ENCODE measurements at regions not wholly inside any gene's neighbourhood (a gene's known extent, or its start where the extent isn't known, plus 50 kb on each side); places are given as distances from the start of the nearest gene placed in this dataset.

DNA sequence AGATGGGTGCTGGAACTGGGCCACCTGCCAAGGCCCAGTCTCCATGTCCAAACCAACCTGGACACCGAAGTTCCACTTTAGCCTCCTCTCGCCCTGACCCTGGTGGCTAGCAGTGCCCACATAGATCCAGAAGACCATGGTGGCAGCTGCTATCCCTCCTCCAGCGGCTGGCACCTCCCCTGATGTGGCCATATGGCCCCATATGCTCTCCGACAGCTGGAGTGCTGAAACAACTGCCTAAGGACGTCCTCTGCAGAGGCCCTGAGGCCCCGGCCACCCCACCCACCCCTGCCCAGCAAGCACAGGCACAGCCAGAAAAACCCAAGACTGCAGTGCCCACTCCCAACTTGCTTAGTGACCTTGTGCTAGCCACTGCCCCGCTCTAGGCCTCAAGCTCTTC is 182.3 kb upstream of the LINGO1 start:
- Histone ChIP-seq H3K9ac (ENCODE audit: low read depth, low read length) (no peak overlapping the region), H3K27me3 (ENCODE audit: control insufficient read depth, insufficient read depth, low read length) (peaks cover 64% of the 10 kb centered on the region), H3K4me1 (ENCODE audit: control insufficient read depth, insufficient read depth, low read length) (no peaks in the 10 kb centered on the region), H3K36me3 (ENCODE audit: insufficient read depth, low read length) (no peaks in the 10 kb centered on the region), H3K4me3 (ENCODE audit: low read length) (no peak overlapping the region), H3K4me2 (ENCODE audit: low read length) (no peak overlapping the region), H3K9me3 (replicated peaks; ENCODE audit: low read length) (no peaks in the 10 kb centered on the region)

DNA sequence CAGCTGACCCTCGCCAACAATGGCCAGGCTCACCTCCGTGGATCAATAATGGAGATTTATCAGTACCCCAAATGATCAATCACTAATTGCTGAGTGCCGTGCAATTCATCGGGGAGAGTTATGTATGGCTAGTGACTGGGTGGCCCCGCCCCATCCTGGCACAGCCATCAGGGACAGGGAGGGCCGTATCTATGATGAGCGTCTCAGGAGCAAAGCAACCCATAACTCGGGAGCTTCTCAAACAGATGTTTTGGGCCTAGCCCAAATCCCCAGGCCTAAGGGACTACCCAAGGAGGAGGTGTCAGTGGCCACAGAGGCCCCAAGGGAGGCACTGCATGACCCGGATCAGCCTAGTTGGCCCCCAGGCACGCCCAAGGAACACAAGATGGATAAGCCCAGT is 180.0 kb upstream of the LINGO1 start:
- H3K9ac ChIP-seq (ENCODE audit: low read depth, low read length), result no peak overlapping the region

DNA sequence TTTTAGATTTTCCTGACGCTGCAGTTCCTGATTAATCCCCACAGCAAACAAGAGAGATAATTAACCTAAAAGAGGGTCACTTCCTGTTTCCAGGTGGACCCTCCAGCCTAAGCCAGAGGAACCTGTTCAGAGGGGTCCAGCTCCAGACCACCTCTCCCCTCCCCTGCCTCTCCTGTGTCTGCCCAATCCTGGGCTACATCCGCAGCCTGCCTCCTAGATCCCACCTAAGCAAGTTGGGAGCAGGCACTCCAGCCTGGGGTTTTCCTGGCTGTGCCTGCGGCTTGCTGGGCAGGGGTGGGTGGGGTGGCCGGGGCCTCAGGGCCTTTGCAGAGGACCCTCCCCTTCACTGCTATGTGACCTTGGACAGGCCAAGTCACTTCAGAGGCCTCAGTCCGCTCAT is 178.6 kb upstream of the LINGO1 start:
- H3K4me2 ChIP-seq (ENCODE audit: low read length), result no peak overlapping the region
- no peaks in the 10 kb centered on the region for H3K9me3 ChIP-seq (replicated peaks; ENCODE audit: low read length)
- H3K4me1 ChIP-seq (ENCODE audit: control insufficient read depth, insufficient read depth, low read length), result no peaks in the 10 kb centered on the region
- peaks cover 68% of the 10 kb centered on the region for H3K27me3 ChIP-seq (ENCODE audit: control insufficient read depth, insufficient read depth, low read length)
- no peaks in the 10 kb centered on the region for H3K36me3 ChIP-seq (ENCODE audit: insufficient read depth, low read length)
- H3K9ac ChIP-seq (ENCODE audit: low read depth, low read length), result no peak overlapping the region
- H3K4me3 ChIP-seq (ENCODE audit: low read length), result no peak overlapping the region

More for the DNA sequence above, 180.0 kb upstream of the LINGO1 start:
- Histone ChIP-seq H3K9me3 (replicated peaks; ENCODE audit: low read length) (no peaks in the 10 kb centered on the region), H3K4me1 (ENCODE audit: control insufficient read depth, insufficient read depth, low read length) (no peaks in the 10 kb centered on the region), H3K27me3 (ENCODE audit: control insufficient read depth, insufficient read depth, low read length) (peaks cover 69% of the 10 kb centered on the region), H3K4me2 (ENCODE audit: low read length) (no peak overlapping the region), H3K36me3 (ENCODE audit: insufficient read depth, low read length) (no peaks in the 10 kb centered on the region), H3K4me3 (ENCODE audit: low read length) (no peak overlapping the region)

DNA sequence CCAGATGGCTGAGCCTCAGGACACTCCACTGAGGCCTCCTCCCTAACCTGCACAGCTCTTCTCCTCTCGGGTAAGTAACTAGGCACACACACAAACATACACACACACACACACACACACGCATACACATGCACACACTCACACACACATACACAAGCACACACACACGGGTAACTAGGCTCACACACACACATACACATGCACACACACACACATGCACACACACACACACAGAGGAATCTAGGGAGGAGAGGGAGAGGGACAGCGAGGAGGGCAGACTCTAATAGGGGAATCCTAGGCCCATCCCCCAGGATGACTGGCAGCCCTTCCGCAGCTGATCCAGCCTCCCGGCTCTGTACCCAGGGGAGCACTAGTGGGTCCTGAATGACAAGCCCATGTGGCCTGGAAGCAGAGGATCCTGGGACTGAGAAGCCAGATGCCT is 177.4 kb upstream of the LINGO1 start:
- no peaks in the 10 kb centered on the region for H3K36me3 ChIP-seq (ENCODE audit: insufficient read depth, low read length)
- no peaks in the 10 kb centered on the region for H3K4me1 ChIP-seq (ENCODE audit: control insufficient read depth, insufficient read depth, low read length)
- no peak overlapping the region for H3K4me2 ChIP-seq (ENCODE audit: low read length)
- H3K4me3 ChIP-seq (ENCODE audit: low read length), result no peak overlapping the region
- H3K9me3 ChIP-seq (replicated peaks; ENCODE audit: low read length), result no peaks in the 10 kb centered on the region
- H3K27me3 ChIP-seq (ENCODE audit: control insufficient read depth, insufficient read depth, low read length), result peaks cover 59% of the 10 kb centered on the region
- no peak overlapping the region for H3K9ac ChIP-seq (ENCODE audit: low read depth, low read length)

DNA sequence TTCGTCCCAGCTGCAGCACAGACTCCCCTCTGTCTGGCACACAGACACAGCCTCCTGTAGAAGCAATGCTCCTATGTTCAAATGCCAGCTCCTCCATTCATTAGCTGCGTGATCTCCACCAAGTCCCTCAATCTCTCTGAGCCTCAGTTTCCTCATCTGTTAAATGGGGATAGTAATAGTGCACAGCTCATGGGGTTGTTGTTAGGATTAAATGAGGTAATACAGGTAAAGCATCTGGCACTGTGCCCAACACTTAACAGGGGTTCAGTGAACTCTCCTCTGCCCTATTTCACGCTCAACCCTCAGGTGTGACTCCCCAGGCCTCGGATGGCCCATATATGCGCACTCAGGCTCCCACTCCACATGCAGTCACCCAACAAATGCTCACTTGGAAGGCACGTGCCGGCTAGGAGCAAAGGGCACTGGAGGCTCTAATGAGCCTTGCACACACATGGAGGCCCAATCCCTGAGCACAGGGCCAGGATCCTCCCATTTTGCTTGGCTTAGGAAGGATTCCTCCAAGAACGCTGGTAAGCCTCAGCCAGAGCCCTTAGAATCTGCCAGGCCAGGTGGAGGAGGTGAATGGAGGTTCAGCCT is 176.0 kb upstream of the LINGO1 start:
- H3K36me3 ChIP-seq (ENCODE audit: insufficient read depth, low read length), result no peaks in the 10 kb centered on the region
- H3K9ac ChIP-seq (ENCODE audit: low read depth, low read length), result no peak overlapping the region
- H3K27me3 ChIP-seq (ENCODE audit: control insufficient read depth, insufficient read depth, low read length), result peaks cover 50% of the 10 kb centered on the region
- no peak overlapping the region for H3K4me2 ChIP-seq (ENCODE audit: low read length)
- H3K4me1 ChIP-seq (ENCODE audit: control insufficient read depth, insufficient read depth, low read length), result no peaks in the 10 kb centered on the region
- H3K9me3 ChIP-seq (replicated peaks; ENCODE audit: low read length), result no peaks in the 10 kb centered on the region
- H3K4me3 ChIP-seq (ENCODE audit: low read length), result no peak overlapping the region

DNA sequence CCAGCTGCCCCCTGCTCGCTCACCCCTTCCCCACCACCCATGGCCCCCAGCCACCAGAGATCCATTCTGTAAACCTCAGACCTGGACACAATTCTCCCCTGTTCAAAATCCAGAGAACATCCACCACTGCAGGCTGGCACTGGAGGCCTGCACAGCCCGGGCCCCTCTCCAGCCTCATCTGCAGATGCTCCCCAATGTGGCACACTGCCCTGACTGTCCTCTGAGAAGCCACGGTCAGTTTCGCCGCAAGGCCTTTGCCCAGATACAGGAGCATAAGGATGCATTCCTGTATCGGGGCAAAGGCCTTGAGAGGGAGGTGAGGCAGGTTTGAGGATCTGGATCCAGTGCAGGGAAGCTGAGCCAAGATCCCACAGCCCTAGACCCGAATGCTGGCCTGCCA is 175.4 kb upstream of the LINGO1 start:
- H3K27me3 ChIP-seq (ENCODE audit: control insufficient read depth, insufficient read depth, low read length), result peaks cover 45% of the 10 kb centered on the region
- H3K4me1 ChIP-seq (ENCODE audit: control insufficient read depth, insufficient read depth, low read length), result no peaks in the 10 kb centered on the region
- H3K9me3 ChIP-seq (replicated peaks; ENCODE audit: low read length), result no peaks in the 10 kb centered on the region
- no peak overlapping the region for H3K4me3 ChIP-seq (ENCODE audit: low read length)
- H3K4me2 ChIP-seq (ENCODE audit: low read length), result no peak overlapping the region
- H3K36me3 ChIP-seq (ENCODE audit: insufficient read depth, low read length), result no peaks in the 10 kb centered on the region
- no peak overlapping the region for H3K9ac ChIP-seq (ENCODE audit: low read depth, low read length)

DNA sequence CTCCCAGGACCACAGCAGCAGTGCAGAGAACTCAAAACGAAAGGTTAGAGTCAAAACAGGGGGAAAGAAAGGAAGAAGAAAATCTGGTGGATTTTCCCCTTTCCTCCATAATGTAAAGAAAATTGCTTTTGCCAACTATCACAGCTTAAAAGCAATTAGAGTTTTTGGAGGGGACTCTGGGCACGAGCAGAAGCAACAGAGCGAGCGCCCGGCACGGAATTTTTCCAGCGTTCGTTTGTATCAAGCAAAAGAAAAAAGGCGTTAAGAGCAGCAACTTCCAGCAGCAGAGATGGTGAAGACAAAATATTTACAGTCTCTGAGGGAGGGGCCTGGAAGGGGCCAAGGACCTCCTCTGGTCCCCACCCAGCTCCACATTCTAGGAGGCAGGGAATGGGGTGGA is 174.9 kb upstream of the LINGO1 start:
- Histone ChIP-seq H3K27me3 (ENCODE audit: control insufficient read depth, insufficient read depth, low read length) (peaks cover 42% of the 10 kb centered on the region), H3K4me2 (ENCODE audit: low read length) (no peak overlapping the region), H3K4me3 (ENCODE audit: low read length) (no peak overlapping the region), H3K4me1 (ENCODE audit: control insufficient read depth, insufficient read depth, low read length) (no peaks in the 10 kb centered on the region), H3K9ac (ENCODE audit: low read depth, low read length) (no peak overlapping the region), H3K9me3 (replicated peaks; ENCODE audit: low read length) (no peaks in the 10 kb centered on the region), H3K36me3 (ENCODE audit: insufficient read depth, low read length) (no peaks in the 10 kb centered on the region)

DNA sequence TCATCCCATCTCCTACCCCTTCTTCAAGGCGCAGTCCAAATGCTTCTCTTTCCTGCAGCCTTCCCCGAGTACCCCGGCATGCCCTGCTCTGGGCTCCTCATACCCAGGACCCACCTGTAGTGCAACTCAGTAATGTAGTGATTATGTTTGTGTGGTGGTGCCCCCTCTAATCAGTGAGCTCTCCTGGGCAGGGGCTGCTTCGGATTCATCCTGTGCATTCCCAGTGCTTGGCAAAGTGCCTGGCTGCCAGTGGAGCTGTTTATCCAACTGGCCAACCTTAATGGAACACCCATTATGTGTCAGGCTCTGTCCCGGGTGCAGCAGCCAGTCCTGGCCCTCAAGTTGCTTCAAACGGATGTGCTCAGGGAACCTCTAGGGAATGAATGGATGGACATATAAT is 174.4 kb upstream of the LINGO1 start:
- no peaks in the 10 kb centered on the region for H3K9me3 ChIP-seq (replicated peaks; ENCODE audit: low read length)
- H3K4me2 ChIP-seq (ENCODE audit: low read length), result no peak overlapping the region
- no peak overlapping the region for H3K9ac ChIP-seq (ENCODE audit: low read depth, low read length)
- H3K36me3 ChIP-seq (ENCODE audit: insufficient read depth, low read length), result no peaks in the 10 kb centered on the region
- H3K4me1 ChIP-seq (ENCODE audit: control insufficient read depth, insufficient read depth, low read length), result no peaks in the 10 kb centered on the region
- no peak overlapping the region for H3K4me3 ChIP-seq (ENCODE audit: low read length)
- H3K27me3 ChIP-seq (ENCODE audit: control insufficient read depth, insufficient read depth, low read length), result peaks cover 39% of the 10 kb centered on the region

DNA sequence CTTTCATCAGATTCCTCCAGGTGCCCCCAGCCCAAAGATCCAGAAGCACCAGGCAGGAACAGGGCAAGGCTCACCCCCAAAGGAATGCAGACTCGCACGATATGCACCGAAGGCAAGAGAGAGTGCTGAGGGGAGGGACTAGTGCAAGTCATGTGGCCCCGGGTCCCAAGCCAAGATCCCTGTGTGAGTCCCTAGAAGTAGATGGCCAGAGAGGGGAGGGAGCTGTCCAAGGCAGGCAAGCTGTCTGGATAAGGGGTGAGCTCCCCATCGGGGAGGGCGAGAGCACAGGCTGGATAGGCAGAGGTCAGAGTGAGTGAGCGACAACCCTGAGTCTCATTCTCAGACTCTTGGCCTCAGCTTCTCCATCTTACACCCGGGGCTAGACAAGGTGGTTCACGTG is 171.5 kb upstream of the LINGO1 start:
- peaks cover 47% of the 10 kb centered on the region for H3K27me3 ChIP-seq (ENCODE audit: control insufficient read depth, insufficient read depth, low read length)
- no peaks in the 10 kb centered on the region for H3K36me3 ChIP-seq (ENCODE audit: insufficient read depth, low read length)
- H3K4me1 ChIP-seq (ENCODE audit: control insufficient read depth, insufficient read depth, low read length), result no peaks in the 10 kb centered on the region

DNA sequence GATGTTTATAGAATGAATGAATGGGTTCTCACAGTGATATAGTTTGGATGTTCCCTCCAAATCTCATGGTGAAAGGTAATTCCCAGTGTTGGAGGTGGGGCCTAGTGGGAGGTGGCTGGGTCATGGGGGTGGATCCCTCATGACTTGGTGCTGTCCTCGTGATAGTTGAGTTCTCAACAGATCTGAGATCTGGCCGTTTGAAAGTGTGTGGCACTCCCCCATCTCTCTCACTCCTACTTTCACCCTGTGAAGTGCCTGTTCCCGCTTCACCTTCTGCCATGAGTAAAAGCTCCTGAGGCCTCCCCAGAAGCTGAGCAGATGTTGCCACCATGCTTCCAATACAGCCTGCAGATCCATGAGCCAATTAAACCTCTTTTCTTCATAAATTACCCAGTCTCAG is 170.8 kb upstream of the LINGO1 start:
- Histone ChIP-seq H3K4me3 (ENCODE audit: low read length) (no peak overlapping the region), H3K9ac (ENCODE audit: low read depth, low read length) (no peak overlapping the region), H3K36me3 (ENCODE audit: insufficient read depth, low read length) (no peaks in the 10 kb centered on the region), H3K9me3 (replicated peaks; ENCODE audit: low read length) (no peaks in the 10 kb centered on the region), H3K4me1 (ENCODE audit: control insufficient read depth, insufficient read depth, low read length) (no peaks in the 10 kb centered on the region), H3K27me3 (ENCODE audit: control insufficient read depth, insufficient read depth, low read length) (peaks cover 47% of the 10 kb centered on the region), H3K4me2 (ENCODE audit: low read length) (no peak overlapping the region)

More for the DNA sequence above, 171.5 kb upstream of the LINGO1 start:
- no peak overlapping the region for H3K4me2 ChIP-seq (ENCODE audit: low read length)
- H3K9ac ChIP-seq (ENCODE audit: low read depth, low read length), result no peak overlapping the region
- H3K4me3 ChIP-seq (ENCODE audit: low read length), result no peak overlapping the region
- H3K9me3 ChIP-seq (replicated peaks; ENCODE audit: low read length), result no peaks in the 10 kb centered on the region

DNA sequence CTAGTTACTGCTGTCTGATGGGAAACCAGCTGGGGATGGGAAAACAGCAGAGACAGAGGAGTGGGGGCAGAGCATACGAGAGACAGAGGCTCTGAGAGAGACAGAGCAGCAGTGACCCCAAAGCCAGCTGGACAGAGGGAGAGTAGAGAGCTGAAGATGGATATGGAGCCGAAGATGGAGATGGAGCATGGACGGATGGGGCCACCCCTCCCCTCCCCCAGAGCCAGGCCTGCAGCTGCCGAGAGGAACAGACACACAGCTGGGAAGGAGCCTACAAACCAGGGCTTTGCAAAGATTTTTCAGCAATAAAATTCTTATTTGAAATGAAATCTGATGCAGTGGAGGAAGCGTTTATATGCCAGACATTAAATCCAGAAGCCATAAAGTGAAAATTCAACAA is 167.6 kb upstream of the LINGO1 start:
- Histone ChIP-seq H3K9me3 (replicated peaks; ENCODE audit: low read length) (no peaks in the 10 kb centered on the region), H3K4me3 (ENCODE audit: low read length) (no peak overlapping the region), H3K9ac (ENCODE audit: low read depth, low read length) (no peak overlapping the region), H3K4me2 (ENCODE audit: low read length) (no peak overlapping the region), H3K27me3 (ENCODE audit: control insufficient read depth, insufficient read depth, low read length) (peaks cover 53% of the 10 kb centered on the region), H3K4me1 (ENCODE audit: control insufficient read depth, insufficient read depth, low read length) (no peaks in the 10 kb centered on the region), H3K36me3 (ENCODE audit: insufficient read depth, low read length) (no peaks in the 10 kb centered on the region)

DNA sequence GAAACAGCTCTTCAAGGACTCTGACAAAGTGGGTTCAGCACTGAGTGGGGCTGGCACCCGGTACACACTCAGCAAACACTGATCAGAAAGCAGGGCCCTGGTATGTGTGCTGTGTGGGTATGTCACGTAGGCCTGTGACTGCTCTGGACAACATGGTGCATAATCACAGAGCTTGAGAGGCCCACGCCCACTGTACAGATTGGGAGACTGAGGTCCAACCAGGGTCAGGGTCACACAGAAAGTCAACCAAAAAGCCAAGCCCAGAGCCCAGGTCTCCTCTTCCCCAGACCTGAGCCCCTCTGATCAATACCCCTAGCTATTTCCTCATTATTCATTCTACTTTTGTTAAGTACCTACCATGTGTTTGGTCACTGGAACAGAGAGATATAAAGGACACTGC is 166.1 kb upstream of the LINGO1 start:
- Histone ChIP-seq H3K36me3 (ENCODE audit: insufficient read depth, low read length) (no peaks in the 10 kb centered on the region), H3K27me3 (ENCODE audit: control insufficient read depth, insufficient read depth, low read length) (peaks cover 54% of the 10 kb centered on the region), H3K9me3 (replicated peaks; ENCODE audit: low read length) (no peaks in the 10 kb centered on the region), H3K4me1 (ENCODE audit: control insufficient read depth, insufficient read depth, low read length) (no peaks in the 10 kb centered on the region), H3K4me3 (ENCODE audit: low read length) (no peak overlapping the region), H3K9ac (ENCODE audit: low read depth, low read length) (no peak overlapping the region), H3K4me2 (ENCODE audit: low read length) (no peak overlapping the region)

Data from skeletal muscle satellite cell (primary cell).